ENCODE measurements at regions not wholly inside any gene's neighbourhood (a gene's known extent, or its start where the extent isn't known, plus 50 kb on each side); places are given as distances from the start of the nearest gene placed in this dataset.

DNA sequence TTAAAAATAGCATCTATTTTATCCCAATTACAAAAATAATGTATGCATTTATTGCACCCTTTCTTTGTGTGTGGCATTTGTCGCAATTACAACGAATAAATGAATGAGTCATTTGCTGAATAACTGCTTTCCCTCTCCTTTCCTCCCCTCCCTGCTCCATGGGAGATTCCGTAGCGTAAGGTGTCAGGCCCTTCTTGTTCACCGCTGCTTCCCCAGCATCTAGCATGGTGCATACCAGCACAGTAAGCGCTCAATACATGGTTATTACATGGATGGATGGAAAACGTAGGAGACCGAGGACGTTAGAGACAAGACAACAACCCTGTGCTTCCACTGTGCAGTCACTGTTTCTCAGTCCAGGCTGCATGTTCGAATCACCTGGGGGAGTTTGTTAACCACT is 336.0 kb upstream of the EEF2KMT start:
- Histone ChIP-seq H3K4me2 (ENCODE audit: unreplicated experiment) (no peak overlapping the region), H3K4me1 (ENCODE audit: insufficient read depth) (no peaks in the 10 kb centered on the region), H4K20me1 (ENCODE audit: insufficient read depth) (no peaks in the 10 kb centered on the region), H3K36me3 (ENCODE audit: low read depth) (no peaks in the 10 kb centered on the region), H3K27ac (no peak overlapping the region), H3K9me2 (ENCODE audit: insufficient read depth) (no peaks in the 10 kb centered on the region), H3K9ac (no peak overlapping the region), H2AFZ (no peak overlapping the region), H3F3A (ENCODE audit: insufficient read depth) (no peaks in the 10 kb centered on the region), H3K27me3 (replicated peaks; ENCODE audit: insufficient read depth) (no peaks in the 10 kb centered on the region), H3K9me3 (ENCODE audit: low read depth) (no peaks in the 10 kb centered on the region), H3K79me2 (ENCODE audit: insufficient read depth) (no peaks in the 10 kb centered on the region), H3K4me3 (no peak overlapping the region)
- TF ChIP-seq EZH2 (IDR thresholded peaks at IDR 0.05; ENCODE audit: insufficient read depth, poor library complexity, severe bottlenecking) (no peak), EZH2phosphoT487 (IDR thresholded peaks at IDR 0.05; ENCODE audit: insufficient read depth, low read depth) (no peak)
- in situ Hi-C loops (cut with MboI): no loop called here
- WGBS, 2 experiments (ENCODE audit: low coverage in 1 of 2, low lambda C conversion rate in 2 of 2, missing lambda C conversion rate in 2 of 2): 37 to 40% methylated on average over 10 of the region's 10 CpGs
- DNase-seq: no peak

DNA sequence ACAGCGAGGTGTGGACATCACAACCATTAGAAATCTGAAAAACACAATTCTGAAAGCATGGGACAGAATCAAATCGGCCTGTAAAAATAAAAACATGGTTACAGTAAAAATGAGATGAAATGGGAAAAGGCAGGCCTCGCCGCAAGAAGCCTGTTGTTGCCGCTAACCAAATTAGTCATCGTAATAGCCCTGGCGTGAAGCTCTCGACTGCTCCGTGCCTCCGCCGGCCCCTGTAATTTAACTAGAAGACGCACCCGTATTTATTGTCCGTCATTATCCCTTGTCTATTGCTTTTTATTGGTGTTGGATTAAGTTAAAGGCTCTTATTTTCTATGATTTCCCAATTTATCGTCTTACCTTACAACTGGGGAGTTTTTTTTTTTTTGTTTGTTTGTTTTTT is 334.6 kb upstream of the EEF2KMT start:
- Histone ChIP-seq H3K79me2 (ENCODE audit: insufficient read depth) (no peaks in the 10 kb centered on the region), H3K9me3 (ENCODE audit: low read depth) (no peaks in the 10 kb centered on the region), H3K9ac (no peak overlapping the region), H3K9me2 (ENCODE audit: insufficient read depth) (no peaks in the 10 kb centered on the region), H3K4me3 (no peak overlapping the region), H4K20me1 (ENCODE audit: insufficient read depth) (no peaks in the 10 kb centered on the region), H3K4me2 (ENCODE audit: unreplicated experiment) (no peak overlapping the region), H3K27me3 (replicated peaks; ENCODE audit: insufficient read depth) (no peaks in the 10 kb centered on the region), H3K4me1 (ENCODE audit: insufficient read depth) (no peaks in the 10 kb centered on the region), H2AFZ (no peak overlapping the region), H3F3A (ENCODE audit: insufficient read depth) (no peaks in the 10 kb centered on the region), H3K36me3 (ENCODE audit: low read depth) (no peaks in the 10 kb centered on the region), H3K27ac (no peak overlapping the region)
- 34 to 38% methylated on average over 15 of the region's 15 CpGs for WGBS, 2 experiments (ENCODE audit: low coverage in 1 of 2, low lambda C conversion rate in 2 of 2, missing lambda C conversion rate in 2 of 2)
- no peak for TF ChIP-seq EZH2 (IDR thresholded peaks at IDR 0.05; ENCODE audit: insufficient read depth, poor library complexity, severe bottlenecking)
- TF ChIP-seq EZH2phosphoT487 (IDR thresholded peaks at IDR 0.05; ENCODE audit: insufficient read depth, low read depth): no peak
- no peak for DNase-seq
- in situ Hi-C loops (cut with MboI): no loop called here

DNA sequence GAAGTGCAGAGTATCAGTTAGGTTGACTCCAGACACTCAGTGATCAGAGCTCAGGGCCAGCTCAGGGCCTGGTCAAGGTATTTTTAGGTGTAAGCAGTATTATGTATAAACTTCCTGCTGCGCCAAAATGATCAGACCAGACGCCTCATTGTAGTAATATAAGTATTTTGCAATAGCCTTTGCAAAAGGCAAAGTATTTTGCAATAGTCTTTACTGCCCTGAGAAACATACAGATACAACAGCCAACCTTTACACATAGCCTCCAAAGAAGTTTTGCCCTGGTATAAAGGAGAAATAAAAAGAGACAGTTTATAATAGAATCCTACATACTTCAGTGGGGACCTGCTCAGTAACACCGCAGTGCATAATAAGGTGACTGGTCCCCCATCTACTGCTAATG is 333.0 kb upstream of the EEF2KMT start:
- DNase-seq: no peak
- H3K4me1 ChIP-seq (ENCODE audit: insufficient read depth): no peaks in the 10 kb centered on the region
- no peak overlapping the region for H2AFZ ChIP-seq
- no peaks in the 10 kb centered on the region for H3K36me3 ChIP-seq (ENCODE audit: low read depth)
- H3K4me3 ChIP-seq: no peak overlapping the region
- H3K4me2 ChIP-seq (ENCODE audit: unreplicated experiment): no peak overlapping the region
- no peaks in the 10 kb centered on the region for H3K27me3 ChIP-seq (replicated peaks; ENCODE audit: insufficient read depth)
- H4K20me1 ChIP-seq (ENCODE audit: insufficient read depth): no peaks in the 10 kb centered on the region
- in situ Hi-C loops (cut with MboI): no loop called here
- 47 to 57% methylated on average over 3 of the region's 3 CpGs for WGBS, 2 experiments (ENCODE audit: low coverage in 1 of 2, low lambda C conversion rate in 2 of 2, missing lambda C conversion rate in 2 of 2)
- no peaks in the 10 kb centered on the region for H3K9me2 ChIP-seq (ENCODE audit: insufficient read depth)
- H3F3A ChIP-seq (ENCODE audit: insufficient read depth): no peaks in the 10 kb centered on the region
- TF ChIP-seq EZH2 (IDR thresholded peaks at IDR 0.05; ENCODE audit: insufficient read depth, poor library complexity, severe bottlenecking) (no peak), EZH2phosphoT487 (IDR thresholded peaks at IDR 0.05; ENCODE audit: insufficient read depth, low read depth) (no peak)
- H3K79me2 ChIP-seq (ENCODE audit: insufficient read depth): no peaks in the 10 kb centered on the region
- H3K9me3 ChIP-seq (ENCODE audit: low read depth): no peaks in the 10 kb centered on the region
- no peak overlapping the region for H3K27ac ChIP-seq
- H3K9ac ChIP-seq: no peak overlapping the region

DNA sequence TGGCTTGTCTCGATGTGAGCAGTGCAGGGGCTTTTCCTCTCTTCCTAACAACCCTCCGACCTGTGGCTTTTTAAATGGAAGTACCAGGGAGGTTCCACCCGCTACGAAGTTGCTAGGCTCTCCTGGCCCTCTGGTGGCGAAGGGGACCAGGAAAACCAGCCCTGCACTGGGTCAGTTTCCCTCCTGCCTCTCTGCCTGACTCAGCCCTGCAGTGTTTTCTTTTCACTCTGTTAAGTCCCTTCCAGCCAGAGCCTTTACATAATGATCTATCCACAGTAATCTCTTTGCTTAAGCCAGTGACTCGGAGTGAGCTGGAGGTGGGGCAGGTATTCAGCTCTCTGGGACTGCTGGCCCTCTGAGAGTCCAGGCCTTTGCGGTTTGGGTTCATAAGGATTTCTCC is 331.3 kb upstream of the EEF2KMT start:
- Histone ChIP-seq H3K36me3 (ENCODE audit: low read depth) (no peaks in the 10 kb centered on the region), H3K4me3 (no peak overlapping the region), H3F3A (ENCODE audit: insufficient read depth) (no peaks in the 10 kb centered on the region), H3K27me3 (replicated peaks; ENCODE audit: insufficient read depth) (no peaks in the 10 kb centered on the region), H3K4me1 (ENCODE audit: insufficient read depth) (no peaks in the 10 kb centered on the region), H3K79me2 (ENCODE audit: insufficient read depth) (no peaks in the 10 kb centered on the region), H4K20me1 (ENCODE audit: insufficient read depth) (no peaks in the 10 kb centered on the region), H3K27ac (no peak overlapping the region), H3K9me2 (ENCODE audit: insufficient read depth) (no peaks in the 10 kb centered on the region), H3K9me3 (ENCODE audit: low read depth) (no peaks in the 10 kb centered on the region), H2AFZ (no peak overlapping the region), H3K9ac (no peak overlapping the region), H3K4me2 (ENCODE audit: unreplicated experiment) (no peak overlapping the region)
- TF ChIP-seq EZH2 (IDR thresholded peaks at IDR 0.05; ENCODE audit: insufficient read depth, poor library complexity, severe bottlenecking) (no peak), EZH2phosphoT487 (IDR thresholded peaks at IDR 0.05; ENCODE audit: insufficient read depth, low read depth) (no peak)
- no peak for DNase-seq
- 14 to 16% methylated on average over 7 of the region's 7 CpGs for WGBS, 2 experiments (ENCODE audit: low coverage in 1 of 2, low lambda C conversion rate in 2 of 2, missing lambda C conversion rate in 2 of 2)
- in situ Hi-C loops (cut with MboI): no loop called here

DNA sequence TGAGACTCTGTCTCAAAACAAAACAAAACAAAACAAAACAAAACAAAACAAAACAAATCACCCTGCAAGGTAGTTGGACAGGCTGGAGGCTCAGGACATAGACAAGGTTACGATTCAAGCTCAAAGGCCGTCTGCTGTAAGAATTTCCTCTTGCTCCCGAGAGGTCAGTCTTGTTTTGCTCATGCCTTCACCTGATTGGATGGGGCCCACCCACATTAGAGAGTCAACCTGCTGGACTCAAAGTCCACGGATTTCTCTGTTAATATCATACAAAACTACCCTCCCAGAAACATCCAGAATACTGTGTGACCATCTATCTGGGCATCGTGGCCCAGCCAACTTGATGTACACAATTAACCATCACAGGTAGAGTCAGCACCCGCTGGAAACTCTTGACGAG is 330.0 kb upstream of the EEF2KMT start:
- H3K27me3 ChIP-seq (replicated peaks; ENCODE audit: insufficient read depth): no peaks in the 10 kb centered on the region
- H4K20me1 ChIP-seq (ENCODE audit: insufficient read depth): no peaks in the 10 kb centered on the region
- H3F3A ChIP-seq (ENCODE audit: insufficient read depth): no peaks in the 10 kb centered on the region
- H3K4me1 ChIP-seq (ENCODE audit: insufficient read depth): no peaks in the 10 kb centered on the region
- no peaks in the 10 kb centered on the region for H3K9me2 ChIP-seq (ENCODE audit: insufficient read depth)
- H3K79me2 ChIP-seq (ENCODE audit: insufficient read depth): no peaks in the 10 kb centered on the region
- H3K4me3 ChIP-seq: no peak overlapping the region
- H3K4me2 ChIP-seq (ENCODE audit: unreplicated experiment): no peak overlapping the region
- H3K27ac ChIP-seq: no peak overlapping the region
- no peak overlapping the region for H2AFZ ChIP-seq
- H3K9me3 ChIP-seq (ENCODE audit: low read depth): no peaks in the 10 kb centered on the region
- no peak overlapping the region for H3K9ac ChIP-seq
- in situ Hi-C loops (cut with MboI): no loop called here
- no peak for DNase-seq
- WGBS, 2 experiments (ENCODE audit: low coverage in 1 of 2, low lambda C conversion rate in 2 of 2, missing lambda C conversion rate in 2 of 2): 21 to 22% methylated on average over 7 of the region's 7 CpGs
- H3K36me3 ChIP-seq (ENCODE audit: low read depth): no peaks in the 10 kb centered on the region
- TF ChIP-seq EZH2phosphoT487 (IDR thresholded peaks at IDR 0.05; ENCODE audit: insufficient read depth, low read depth): no peak
- TF ChIP-seq EZH2 (IDR thresholded peaks at IDR 0.05; ENCODE audit: insufficient read depth, poor library complexity, severe bottlenecking): no peak

Data from GM23248 (cell line).